Astrocyte of the cerebellum (primary cell): ENCODE measurements at regions not wholly inside any gene's neighbourhood (a gene's known extent, or its start where the extent isn't known, plus 50 kb on each side); places are given as distances from the start of the nearest gene placed in this dataset.

Experiments
- DNase-seq: peaks from one replicate; pipeline ENCODE4 v3.0.0-alpha.2; 2011; ENCODE audit warnings: low read depth
- H3K4me3 ChIP-seq: 2 replicates; pipeline ENCODE4 v1.5.1; 2011; ENCODE audit warnings: mild to moderate bottlenecking, low read depth, low read length, moderate library complexity
- CTCF ChIP-seq: IDR thresholded peaks from 2 replicates; pipeline ENCODE4 v1.5.1; 2012; ENCODE audit warnings: low read length, low read depth, moderate library complexity, mild to moderate bottlenecking; ENCODE audit errors: missing control alignments
- in situ Hi-C: cut with HindIII; loops from 2 replicates; pipeline ENCODE4 v1.10.0; 2017; ENCODE audit warnings: low sequenced_read_pairs

GRCh38 chr6:137645850-137646249, 151.7 kb upstream of the OLIG3 start:
- no peak for DNase-seq
- in situ Hi-C loops, result no loop called here
- no peak overlapping the region for H3K4me3 ChIP-seq
- no peak for TF ChIP-seq CTCF

- TF ChIP-seq CTCF, result no peak
- H3K4me3 ChIP-seq, result no peak overlapping the region
- in situ Hi-C loops, result no loop called here
- DNase-seq, result no peak
These were observed 152.3 kb upstream of the OLIG3 start for GRCh38 chr6:137646484-137646883.

- DNase-seq, result no peak
- TF ChIP-seq CTCF, result no peak
- in situ Hi-C loops, result no loop called here
These were observed 153.7 kb upstream of the OLIG3 start for GRCh38 chr6:137647762-137648447.

GRCh38 chr6:137650720-137651119, 156.5 kb upstream of the OLIG3 start:
- in situ Hi-C loops, result loop anchor here (5.0 kb wide), 1 partner anchor 37 kb away; no protein-coding TSS in a partner anchor
- no peak for TF ChIP-seq CTCF

More at GRCh38 chr6:137647762-137648447, 153.7 kb upstream of the OLIG3 start:
- H3K4me3 ChIP-seq, result no peak overlapping the region

GRCh38 chr6:137651178-137651577, 157.0 kb upstream of the OLIG3 start:
- no peak for TF ChIP-seq CTCF
- in situ Hi-C loops, result loop anchor here (5.0 kb wide), 1 partner anchor 36 kb away; no protein-coding TSS in a partner anchor
- H3K4me3 ChIP-seq, result no peak overlapping the region
- DNase-seq, result no peak

More at GRCh38 chr6:137650720-137651119, 156.5 kb upstream of the OLIG3 start:
- no peak overlapping the region for H3K4me3 ChIP-seq
- no peak for DNase-seq

GRCh38 chr6:137651591-137652335, 157.6 kb upstream of the OLIG3 start:
- no peak overlapping the region for H3K4me3 ChIP-seq
- no peak for TF ChIP-seq CTCF
- no peak for DNase-seq
- in situ Hi-C loops, result loop anchor here (5.0 kb wide), 1 partner anchor 36 kb away; no protein-coding TSS in a partner anchor
